ENCODE measurements at regions not wholly inside any gene's neighbourhood (a gene's known extent, or its start where the extent isn't known, plus 50 kb on each side); places are given as distances from the start of the nearest gene placed in this dataset.

DNA sequence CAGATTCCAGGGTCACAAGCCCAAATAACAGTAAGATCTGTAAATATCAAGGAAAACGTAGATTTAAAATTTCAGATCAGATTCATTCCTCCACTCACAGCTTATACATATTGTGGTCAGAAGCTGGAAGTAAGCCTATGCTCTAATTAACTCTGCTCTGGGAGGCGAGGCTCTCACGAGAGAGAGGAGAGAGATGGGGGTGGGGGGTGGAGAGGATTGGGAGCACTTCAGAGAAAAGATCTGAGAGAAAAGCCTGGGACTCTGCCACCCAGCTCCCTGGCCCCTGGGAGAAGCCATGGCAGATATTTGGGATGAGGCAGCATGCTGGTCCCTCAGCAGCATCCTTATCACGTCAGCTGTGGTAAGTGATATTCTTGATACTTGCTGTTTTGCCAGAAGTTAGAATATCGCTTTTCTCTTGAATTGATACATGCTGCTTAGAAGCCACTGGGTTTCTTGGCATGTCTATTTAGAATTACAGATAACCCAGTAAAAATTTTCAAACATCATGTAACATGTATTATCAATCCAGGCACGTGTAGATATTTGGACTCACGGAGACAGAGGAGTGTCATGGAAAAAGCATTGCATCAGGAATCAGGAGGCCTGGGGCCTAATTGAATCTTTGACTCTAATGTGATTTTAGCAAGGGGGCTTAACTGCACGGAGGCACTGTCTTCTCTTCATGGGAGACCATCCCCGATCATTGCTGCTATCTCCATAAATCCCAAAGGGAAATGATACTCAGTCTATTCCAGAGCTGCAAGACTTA, 265.4 kb downstream of the HRH4 start:
- H3K9me3 ChIP-seq (ENCODE audit: insufficient read depth, low read length), result no peaks in the 10 kb centered on the region
- no peaks in the 10 kb centered on the region for H3K36me3 ChIP-seq (ENCODE audit: low read length)
- no peak overlapping the region for H3K4me3 ChIP-seq (ENCODE audit: insufficient read depth, low read length, poor library complexity, severe bottlenecking)
- no peak overlapping the region for H2AFZ ChIP-seq (ENCODE audit: low read depth, low read length, severe bottlenecking)
- no peaks in the 10 kb centered on the region for H3K9me2 ChIP-seq (replicated peaks; ENCODE audit: insufficient read depth, low read length)
- TF ChIP-seq, protein P1, sequence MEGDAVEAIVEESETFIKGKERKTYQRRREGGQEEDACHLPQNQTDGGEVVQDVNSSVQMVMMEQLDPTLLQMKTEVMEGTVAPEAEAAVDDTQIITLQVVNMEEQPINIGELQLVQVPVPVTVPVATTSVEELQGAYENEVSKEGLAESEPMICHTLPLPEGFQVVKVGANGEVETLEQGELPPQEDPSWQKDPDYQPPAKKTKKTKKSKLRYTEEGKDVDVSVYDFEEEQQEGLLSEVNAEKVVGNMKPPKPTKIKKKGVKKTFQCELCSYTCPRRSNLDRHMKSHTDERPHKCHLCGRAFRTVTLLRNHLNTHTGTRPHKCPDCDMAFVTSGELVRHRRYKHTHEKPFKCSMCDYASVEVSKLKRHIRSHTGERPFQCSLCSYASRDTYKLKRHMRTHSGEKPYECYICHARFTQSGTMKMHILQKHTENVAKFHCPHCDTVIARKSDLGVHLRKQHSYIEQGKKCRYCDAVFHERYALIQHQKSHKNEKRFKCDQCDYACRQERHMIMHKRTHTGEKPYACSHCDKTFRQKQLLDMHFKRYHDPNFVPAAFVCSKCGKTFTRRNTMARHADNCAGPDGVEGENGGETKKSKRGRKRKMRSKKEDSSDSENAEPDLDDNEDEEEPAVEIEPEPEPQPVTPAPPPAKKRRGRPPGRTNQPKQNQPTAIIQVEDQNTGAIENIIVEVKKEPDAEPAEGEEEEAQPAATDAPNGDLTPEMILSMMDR (IDR thresholded peaks at IDR 0.05; ENCODE audit: insufficient read depth, low read length, poor library complexity, severe bottlenecking), result no peak
- no peak for TF ChIP-seq EZH2phosphoT487 (conservative IDR thresholded peaks at IDR 0.05; ENCODE audit: low read length)
- no peaks in the 10 kb centered on the region for H3K27me3 ChIP-seq (ENCODE audit: low read length)
- H3K4me2 ChIP-seq (ENCODE audit: low read depth, low read length, poor library complexity, severe bottlenecking), result no peak overlapping the region
- no peaks in the 10 kb centered on the region for H3F3A ChIP-seq (ENCODE audit: insufficient read depth)
- no peak overlapping the region for H3K9ac ChIP-seq (ENCODE audit: low read length)
- no peak overlapping the region for H3K27ac ChIP-seq (ENCODE audit: low read depth, low read length)
- no peaks in the 10 kb centered on the region for H4K20me1 ChIP-seq (ENCODE audit: low read depth, low read length)
- H3K79me2 ChIP-seq (ENCODE audit: insufficient read depth, low read length), result no peaks in the 10 kb centered on the region

DNA sequence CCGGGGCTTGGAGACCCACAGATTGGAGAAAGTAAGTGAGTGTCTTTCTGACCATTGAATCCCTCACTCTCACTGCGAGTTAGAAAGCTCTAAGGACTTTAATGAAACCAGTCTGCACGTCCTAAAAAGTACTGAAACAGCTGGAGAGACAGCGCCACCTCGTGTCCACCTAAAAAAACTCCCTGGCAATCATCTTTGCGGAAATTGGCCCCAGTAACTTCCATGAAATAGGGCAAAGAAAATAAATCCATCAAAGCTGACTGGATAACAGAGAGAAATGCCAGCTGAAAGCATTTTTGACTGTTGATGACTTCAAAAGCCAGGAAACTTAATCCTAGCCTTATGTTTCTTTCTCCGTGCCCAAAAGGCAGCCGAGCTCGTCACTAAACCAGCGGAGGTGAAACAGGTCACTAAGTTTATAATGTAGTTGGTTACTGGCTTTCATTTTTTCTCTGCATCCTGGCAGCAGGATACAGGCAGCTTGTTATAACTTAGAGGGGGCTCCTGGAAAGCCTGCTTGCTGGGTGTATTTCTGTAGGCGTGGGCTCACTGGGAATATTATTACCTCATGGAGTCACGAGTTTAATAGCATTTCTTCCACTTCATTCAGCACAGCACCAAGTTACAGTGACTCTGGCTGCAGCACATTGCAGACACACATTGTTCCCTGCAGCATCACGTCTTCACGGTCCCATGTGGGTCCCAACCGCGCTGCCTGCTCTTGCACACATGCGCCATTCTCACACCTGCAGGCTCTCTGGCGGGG, 266.5 kb downstream of the HRH4 start:
- Histone ChIP-seq H4K20me1 (ENCODE audit: low read depth, low read length) (no peaks in the 10 kb centered on the region), H3K9me2 (replicated peaks; ENCODE audit: insufficient read depth, low read length) (no peaks in the 10 kb centered on the region), H3K9me3 (ENCODE audit: insufficient read depth, low read length) (no peaks in the 10 kb centered on the region), H3K27me3 (ENCODE audit: low read length) (no peaks in the 10 kb centered on the region), H2AFZ (ENCODE audit: low read depth, low read length, severe bottlenecking) (no peak overlapping the region), H3K4me3 (ENCODE audit: insufficient read depth, low read length, poor library complexity, severe bottlenecking) (no peak overlapping the region), H3F3A (ENCODE audit: insufficient read depth) (no peaks in the 10 kb centered on the region), H3K27ac (ENCODE audit: low read depth, low read length) (no peak overlapping the region), H3K79me2 (ENCODE audit: insufficient read depth, low read length) (no peaks in the 10 kb centered on the region), H3K4me2 (ENCODE audit: low read depth, low read length, poor library complexity, severe bottlenecking) (no peak overlapping the region), H3K36me3 (ENCODE audit: low read length) (no peaks in the 10 kb centered on the region), H3K9ac (ENCODE audit: low read length) (no peak overlapping the region)
- TF ChIP-seq, protein P1 (IDR thresholded peaks at IDR 0.05; ENCODE audit: insufficient read depth, low read length, poor library complexity, severe bottlenecking), result peak; percentile 86
- no peak for TF ChIP-seq EZH2phosphoT487 (conservative IDR thresholded peaks at IDR 0.05; ENCODE audit: low read length)

DNA sequence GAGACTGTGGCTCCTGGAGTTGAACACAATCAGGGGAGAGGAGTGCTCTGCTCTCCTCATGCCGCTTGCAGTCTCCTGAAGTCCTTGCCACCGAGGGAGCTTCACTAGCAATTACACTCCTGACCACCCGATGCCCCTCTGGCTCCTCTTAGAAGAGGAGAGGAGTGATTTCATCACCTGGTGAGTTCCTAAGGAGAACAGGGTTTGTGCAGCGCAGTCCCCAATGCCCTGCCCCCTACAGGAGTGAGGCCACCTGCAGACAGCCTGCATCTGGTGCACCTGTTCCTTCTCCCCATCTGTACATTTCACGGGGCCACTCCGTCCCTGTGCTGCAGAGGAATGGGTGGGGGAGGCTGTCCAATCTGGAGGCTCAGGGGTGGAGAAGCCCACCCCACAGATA, 267.2 kb downstream of the HRH4 start:
- TF ChIP-seq, protein P1 (IDR thresholded peaks at IDR 0.05; ENCODE audit: insufficient read depth, low read length, poor library complexity, severe bottlenecking), result no peak
- no peak for TF ChIP-seq EZH2phosphoT487 (conservative IDR thresholded peaks at IDR 0.05; ENCODE audit: low read length)
- no peak overlapping the region for H3K4me2 ChIP-seq (ENCODE audit: low read depth, low read length, poor library complexity, severe bottlenecking)

More for the DNA sequence above, 267.2 kb downstream of the HRH4 start:
- no peak overlapping the region for H3K9ac ChIP-seq (ENCODE audit: low read length)
- H3K79me2 ChIP-seq (ENCODE audit: insufficient read depth, low read length), result no peaks in the 10 kb centered on the region
- H2AFZ ChIP-seq (ENCODE audit: low read depth, low read length, severe bottlenecking), result no peak overlapping the region
- no peak overlapping the region for H3K27ac ChIP-seq (ENCODE audit: low read depth, low read length)
- no peaks in the 10 kb centered on the region for H3K9me2 ChIP-seq (replicated peaks; ENCODE audit: insufficient read depth, low read length)
- no peaks in the 10 kb centered on the region for H3K27me3 ChIP-seq (ENCODE audit: low read length)
- no peaks in the 10 kb centered on the region for H3F3A ChIP-seq (ENCODE audit: insufficient read depth)
- H4K20me1 ChIP-seq (ENCODE audit: low read depth, low read length), result no peaks in the 10 kb centered on the region
- no peak overlapping the region for H3K4me3 ChIP-seq (ENCODE audit: insufficient read depth, low read length, poor library complexity, severe bottlenecking)
- H3K36me3 ChIP-seq (ENCODE audit: low read length), result no peaks in the 10 kb centered on the region
- H3K9me3 ChIP-seq (ENCODE audit: insufficient read depth, low read length), result no peaks in the 10 kb centered on the region
